GM23338 (cell line): ENCODE measurements at regions not wholly inside any gene's neighbourhood (a gene's known extent, or its start where the extent isn't known, plus 50 kb on each side); places are given as distances from the start of the nearest gene placed in this dataset.

Experiments
- ATAC-seq: fragments of 200-7000 bp; cut with Tn5 transposase; 3 replicates; pipeline ENCODE4 v1.9.1; 2020
- DNase-seq: peaks from one replicate; pipeline ENCODE4 v3.0.0-alpha.2; 2015; ENCODE audit warnings: low spot score
- H2AFZ ChIP-seq: fragments of 200-600 bp; sonication (generic); 2 replicates; pipeline ENCODE4 v1.8.0; 2016; ENCODE audit warnings: antibody characterized with exemption, mild to moderate bottlenecking, moderate library complexity
- H3F3A ChIP-seq: fragments of 200-600 bp; sonication (generic); replicated peaks from 2 replicates; pipeline ENCODE4 v1.8.0; 2017; ENCODE audit warnings: antibody characterized with exemption, mixed run types, low read depth
- H3K27ac ChIP-seq: fragments of 200-600 bp; sonication (generic); 2 replicates; pipeline ENCODE4 v1.6.1; 2016; ENCODE audit warnings: low read depth
- H3K27me3 ChIP-seq: fragments of 200-600 bp; sonication (generic); 2 replicates; pipeline ENCODE4 v1.8.0; 2016; ENCODE audit warnings: mild to moderate bottlenecking, mixed run types, moderate library complexity; ENCODE audit not compliant: insufficient read depth
- H3K36me3 ChIP-seq: fragments of 200-600 bp; sonication (generic); 2 replicates; pipeline ENCODE4 v1.8.0; 2016; ENCODE audit warnings: mild to moderate bottlenecking; ENCODE audit not compliant: insufficient read depth
- H3K4me1 ChIP-seq: fragments of 200-600 bp; sonication (generic); 2 replicates; pipeline ENCODE4 v1.8.0; 2016; ENCODE audit warnings: mild to moderate bottlenecking, moderate library complexity; ENCODE audit not compliant: insufficient read depth
- H3K4me2 ChIP-seq: fragments of 200-600 bp; sonication (generic); 2 replicates; pipeline ENCODE4 v1.7.1; 2017; ENCODE audit warnings: mixed run types
- H3K4me3 ChIP-seq: fragments of 200-600 bp; sonication (generic); 2 replicates; pipeline ENCODE4 v1.6.1; 2016; ENCODE audit warnings: mixed run types
- H3K79me2 ChIP-seq: fragments of 200-600 bp; sonication (generic); replicated peaks from 2 replicates; pipeline ENCODE4 v1.8.0; 2017; ENCODE audit warnings: mild to moderate bottlenecking; ENCODE audit not compliant: insufficient read depth
- H3K9me2 ChIP-seq: fragments of 200-600 bp; sonication (generic); 2 replicates; pipeline ENCODE4 v1.8.0; 2017; ENCODE audit not compliant: insufficient read depth
- H4K20me1 ChIP-seq: fragments of 200-600 bp; sonication (generic); replicated peaks from 2 replicates; pipeline ENCODE4 v1.8.0; 2017; ENCODE audit warnings: mild to moderate bottlenecking; ENCODE audit not compliant: insufficient read depth
- H3K27ac Mint-ChIP-seq: 2 replicates; pipeline ENCODE4 v1.8.0; 2020; ENCODE audit warnings: inconsistent platforms, mild to moderate bottlenecking, moderate library complexity, mixed read lengths
- H3K27me3 Mint-ChIP-seq: 3 replicates; pipeline ENCODE4 v1.8.0; 2022; ENCODE audit warnings: low read depth, mild to moderate bottlenecking, moderate library complexity, mixed read lengths, inconsistent platforms; ENCODE audit not compliant: insufficient read depth, poor library complexity
- H3K36me3 Mint-ChIP-seq: 3 replicates; pipeline ENCODE4 v1.8.0; 2021; ENCODE audit warnings: low read depth, mild to moderate bottlenecking, inconsistent platforms, moderate library complexity, mixed read lengths
- H3K4me1 Mint-ChIP-seq: 3 replicates; pipeline ENCODE4 v1.8.0; 2020; ENCODE audit warnings: mild to moderate bottlenecking, inconsistent platforms, mixed read lengths
- H3K4me3 Mint-ChIP-seq: 3 replicates; pipeline ENCODE4 v1.8.0; 2021; ENCODE audit warnings: moderate library complexity, mild to moderate bottlenecking, inconsistent platforms, mixed read lengths
- H3K9me3 Mint-ChIP-seq: 3 replicates; pipeline ENCODE4 v1.8.0; 2020; ENCODE audit warnings: moderate library complexity, mild to moderate bottlenecking, inconsistent platforms, mixed read lengths
- CREB1 ChIP-seq: fragments of 250-450 bp; sonication (Bioruptor Pico); IDR thresholded peaks from 2 replicates; pipeline ENCODE4 v1.5.0; 2020; ENCODE audit warnings: low read depth, mild to moderate bottlenecking, moderate library complexity
- CTCF ChIP-seq, 2 experiments: fragments of 200-600 bp in 1 of 2; sonication (generic) in 1 of 2; conservative IDR thresholded peaks; 2 replicates each; pipeline versions ENCODE4 v1.5.1 to v1.6.1; 2016 to 2017; ENCODE audit warnings: antibody characterized with exemption in 2 of 2, low read depth in 2 of 2, mild to moderate bottlenecking in 2 of 2, moderate library complexity in 1 of 2
- ETS1 ChIP-seq: IDR thresholded peaks from 2 replicates; pipeline ENCODE4 v1.6.1; 2016; ENCODE audit warnings: antibody characterized with exemption
- EZH2 ChIP-seq: fragments of 200-600 bp; sonication (generic); IDR thresholded peaks from one replicate; pipeline ENCODE4 v1.8.0; 2017; ENCODE audit warnings: antibody characterized with exemption, mild to moderate bottlenecking, low read depth; ENCODE audit not compliant: unreplicated experiment
- EZH2phosphoT487 ChIP-seq: fragments of 200-600 bp; sonication (generic); IDR thresholded peaks from one replicate; pipeline ENCODE4 v1.8.1; 2018; ENCODE audit warnings: antibody characterized with exemption; ENCODE audit not compliant: unreplicated experiment
- JUNB ChIP-seq: IDR thresholded peaks from one replicate; pipeline ENCODE4 v1.6.1; 2016; ENCODE audit warnings: antibody characterized with exemption; ENCODE audit not compliant: unreplicated experiment
- NANOG ChIP-seq: IDR thresholded peaks from 2 replicates; pipeline ENCODE4 v1.6.1; 2016; ENCODE audit warnings: antibody characterized with exemption, borderline replicate concordance
- POLR2AphosphoS5 ChIP-seq: IDR thresholded peaks from 2 replicates; pipeline ENCODE4 v1.6.1; 2016; ENCODE audit warnings: antibody characterized with exemption, low read depth
- REST ChIP-seq: IDR thresholded peaks from one replicate; pipeline ENCODE4 v1.6.1; 2018; ENCODE audit warnings: antibody characterized with exemption; ENCODE audit not compliant: unreplicated experiment
- STAT1 ChIP-seq: IDR thresholded peaks from one replicate; pipeline ENCODE4 v1.6.1; 2016; ENCODE audit warnings: antibody characterized with exemption; ENCODE audit not compliant: unreplicated experiment
- ZNF114 ChIP-seq: fragments of 250-450 bp; sonication (Bioruptor Pico); IDR thresholded peaks from 2 replicates; pipeline ENCODE4 v1.5.0; 2020; ENCODE audit warnings: mild to moderate bottlenecking, moderate library complexity
- ZNF331 ChIP-seq: fragments of 250-450 bp; sonication (Bioruptor Pico); IDR thresholded peaks from 2 replicates; pipeline ENCODE4 v1.5.0; 2020; ENCODE audit warnings: low read depth, mild to moderate bottlenecking, moderate library complexity
- ZNF462 ChIP-seq: fragments of 250-450 bp; sonication (Bioruptor Pico); IDR thresholded peaks from 2 replicates; pipeline ENCODE4 v1.5.0; 2020; ENCODE audit warnings: mild to moderate bottlenecking, moderate library complexity

GRCh38 chr3:46123646-46124045, 84.5 kb downstream of the CCR1 start:
- H4K20me1 ChIP-seq, result no peaks in the 10 kb centered on the region
- no peak overlapping the region for H3K4me3 ChIP-seq
- H3K4me1 ChIP-seq, result peaks cover 4% of the 10 kb centered on the region; the same call in 1 of the 2 replicates
- no peak overlapping the region for H3K4me2 ChIP-seq
- no peak for ATAC-seq
- Mint-ChIP-seq H3K4me3 (no peak overlapping the region), H3K4me1 (peaks cover 6% of the 10 kb centered on the region; the same call in 1 of the 3 replicates), H3K36me3 (no peaks in the 10 kb centered on the region), H3K27ac (no peak overlapping the region), H3K27me3 (peaks cover 2% of the 10 kb centered on the region), H3K9me3 (no peaks in the 10 kb centered on the region)
- no peaks in the 10 kb centered on the region for H3F3A ChIP-seq
- no peak overlapping the region for H2AFZ ChIP-seq
- no peaks in the 10 kb centered on the region for H3K36me3 ChIP-seq
- peaks cover 6% of the 10 kb centered on the region; the same call in 1 of the 2 replicates for H3K9me2 ChIP-seq
- no peak overlapping the region for H3K27ac ChIP-seq
- no peaks in the 10 kb centered on the region for H3K79me2 ChIP-seq
- no peaks in the 10 kb centered on the region for H3K27me3 ChIP-seq
- TF ChIP-seq ZNF462 (CRISPR knock-in tag) (no peak), CREB1 (CRISPR knock-in tag) (no peak), POLR2AphosphoS5 (no peak), CTCF (conservative IDR thresholded peaks at IDR 0.05; ENCODE audit: low read depth in 2 of 2) (no peak), STAT1 (no peak), JUNB (no peak), EZH2phosphoT487 (no peak), ZNF331 (CRISPR knock-in tag) (no peak), REST (no peak), ZNF114 (CRISPR knock-in tag) (no peak), NANOG (no peak), ETS1 (no peak), EZH2 (no peak)
- DNase-seq, result no peak
